NCI-H1105 (cell line): ENCODE measurements at regions not wholly inside any gene's neighbourhood (a gene's known extent, or its start where the extent isn't known, plus 50 kb on each side); places are given as distances from the start of the nearest gene placed in this dataset.

Experiments
- DNase-seq: peaks from one replicate; lab custom pipeline; 2025; lab: John Stamatoyannopoulos, UW

GRCh38 chr7:91633013-91633441, 247.5 kb downstream of the MTERF1 start:
- DNase-seq = no peak

GRCh38 chr7:91634485-91635177, 245.9 kb downstream of the MTERF1 start:
- peak; percentile 95 for DNase-seq

GRCh38 chr7:91636129-91636724, 244.3 kb downstream of the MTERF1 start:
- DNase-seq = no peak

- no peak for DNase-seq
These were observed 243.8 kb downstream of the MTERF1 start for GRCh38 chr7:91636728-91637127.

GRCh38 chr7:91644256-91644655, 236.2 kb downstream of the MTERF1 start:
- no peak for DNase-seq

DNA sequence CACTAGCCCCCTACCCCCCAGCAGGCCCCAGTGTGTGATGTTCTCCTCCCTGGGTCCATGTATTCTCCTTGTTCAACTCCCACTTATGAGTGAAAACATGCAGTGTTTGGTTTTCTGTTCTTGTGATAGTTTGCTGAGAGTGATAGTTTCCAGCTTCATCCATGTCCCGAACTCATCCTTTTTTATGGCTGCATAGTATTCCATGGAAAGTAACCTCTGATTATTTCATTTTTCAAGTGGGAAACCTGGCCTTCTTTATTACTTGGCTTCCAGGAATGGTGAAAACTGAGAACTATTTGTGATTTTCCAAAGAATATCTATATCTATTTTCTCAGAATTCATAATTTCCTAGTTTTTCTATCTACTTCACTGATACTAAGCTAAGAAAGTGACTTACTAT, 235.0 kb downstream of the MTERF1 start:
- DNase-seq = no peak

GRCh38 chr7:91651986-91652385, 228.5 kb downstream of the MTERF1 start:
- no peak for DNase-seq

GRCh38 chr7:91653286-91653685, 227.2 kb downstream of the MTERF1 start:
- DNase-seq = no peak

GRCh38 chr7:91655656-91656055, 224.8 kb downstream of the MTERF1 start:
- no peak for DNase-seq

GRCh38 chr7:91656541-91657482, 223.7 kb downstream of the MTERF1 start:
- DNase-seq = no peak

DNA sequence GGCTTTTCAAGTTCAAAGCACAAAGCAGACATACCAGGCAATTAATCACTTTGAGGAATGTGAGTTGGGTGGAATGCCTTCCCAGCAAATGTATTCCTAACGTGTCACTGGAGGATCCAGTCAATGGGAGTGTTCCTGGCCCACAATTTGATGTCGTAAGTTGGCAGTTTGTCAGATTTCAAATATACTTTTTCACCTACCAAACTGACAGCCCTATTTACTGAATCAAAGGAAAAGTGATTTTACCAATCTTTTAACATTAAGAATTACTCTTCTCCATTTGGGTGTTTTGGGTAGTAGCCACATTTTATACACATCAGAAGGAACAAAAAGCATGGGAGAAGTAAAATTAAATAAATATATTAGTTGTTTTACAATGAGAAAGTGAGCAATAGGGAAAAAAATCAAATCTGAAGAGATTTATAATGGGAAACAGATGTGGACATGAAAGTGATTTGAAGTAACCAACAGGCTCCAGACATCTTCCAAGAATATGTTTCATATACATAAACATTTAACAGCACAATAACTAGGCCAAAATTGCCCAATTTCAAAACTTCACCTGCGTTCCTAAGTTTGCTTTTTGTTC, 222.9 kb downstream of the MTERF1 start:
- no peak for DNase-seq

- no peak for DNase-seq
These were observed 221.4 kb downstream of the MTERF1 start for GRCh38 chr7:91659096-91659495.

DNA sequence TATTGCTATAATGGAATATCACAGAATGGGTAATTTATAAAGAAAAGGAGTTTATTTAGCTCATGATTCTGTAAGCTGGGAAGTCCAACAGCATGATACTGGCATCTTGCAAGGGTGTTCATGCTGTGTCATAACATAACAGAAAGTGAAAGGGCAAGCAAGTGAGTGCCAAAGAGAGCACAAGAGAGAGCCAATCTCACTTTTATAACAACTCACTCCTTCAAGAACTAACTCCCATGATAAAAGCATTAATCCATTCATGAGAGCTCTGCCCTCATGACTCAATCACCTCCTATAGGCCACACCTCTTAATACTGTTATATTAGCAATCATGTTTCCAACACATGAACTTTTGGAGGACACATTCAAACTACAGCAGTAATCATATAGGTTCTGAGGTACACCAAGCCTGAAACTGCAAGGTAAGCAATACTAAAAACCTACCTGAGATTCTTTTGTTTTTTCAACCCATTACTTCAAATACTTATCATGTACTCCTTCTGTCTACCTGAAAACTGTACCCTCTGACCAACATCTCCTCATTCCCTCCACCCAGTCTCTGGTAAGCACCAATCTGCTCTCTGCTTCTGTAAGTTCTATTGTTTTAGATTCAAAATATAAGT, 219.7 kb downstream of the MTERF1 start:
- no peak for DNase-seq

DNA sequence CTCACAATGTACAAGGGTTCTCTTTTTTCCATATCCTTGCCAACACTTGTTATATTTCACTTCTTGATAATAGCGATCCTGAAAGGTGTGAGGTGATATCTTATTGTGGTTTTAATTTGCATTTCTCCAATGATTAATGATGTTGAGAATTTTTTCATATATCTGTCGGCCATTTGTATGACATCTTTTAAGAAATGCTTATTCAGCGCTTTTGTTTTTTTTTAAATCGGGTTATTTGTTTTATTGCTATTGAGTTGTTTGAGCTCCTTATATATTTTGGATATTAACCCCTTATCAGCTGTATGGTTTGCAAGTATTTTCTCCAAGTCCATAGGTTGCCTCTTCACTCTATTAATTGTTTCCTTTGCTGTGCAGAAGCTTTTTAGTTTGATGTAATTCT, 218.8 kb downstream of the MTERF1 start:
- no peak for DNase-seq

DNA sequence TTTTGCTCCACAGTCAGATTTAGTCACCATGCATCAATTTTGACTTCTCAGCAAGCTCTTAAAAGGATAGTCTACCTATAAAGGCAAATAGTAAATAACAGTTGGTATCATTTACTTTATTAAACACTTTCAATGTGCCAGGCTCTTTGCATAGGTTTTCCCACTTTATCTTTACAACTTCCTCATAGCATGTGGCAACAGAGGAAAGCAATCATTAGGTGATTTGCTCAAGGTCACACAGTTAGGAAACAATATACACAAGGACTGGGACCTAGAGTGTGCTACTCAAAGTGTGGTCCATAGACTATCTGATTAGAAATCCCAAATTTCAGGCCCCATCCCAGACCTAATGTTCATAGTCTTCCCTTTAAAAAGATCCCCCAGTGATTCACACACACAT, 212.3 kb downstream of the MTERF1 start:
- DNase-seq = no peak

GRCh38 chr7:91671245-91671644, 209.3 kb downstream of the MTERF1 start:
- no peak for DNase-seq

DNA sequence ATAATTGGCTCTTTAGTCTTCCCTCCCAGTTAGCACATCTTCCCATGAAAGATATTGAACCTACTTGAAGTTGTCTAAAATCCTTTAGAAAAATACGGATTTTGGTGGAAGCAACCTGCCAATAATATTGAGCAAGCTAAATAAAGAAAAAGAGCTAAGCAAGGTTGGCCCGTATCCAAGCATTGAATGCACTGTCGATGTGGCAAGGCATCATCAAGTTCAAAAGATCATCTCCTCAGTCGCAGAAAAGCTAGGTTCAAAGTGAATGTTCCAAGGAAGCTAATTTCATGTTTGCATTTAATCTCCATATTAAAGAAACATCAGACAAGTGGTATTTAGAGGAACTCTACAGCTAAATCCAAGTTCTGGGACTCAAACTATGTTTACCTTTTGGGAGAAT, 206.0 kb downstream of the MTERF1 start:
- DNase-seq = no peak

- no peak for DNase-seq
These were observed 198.8 kb downstream of the MTERF1 start for GRCh38 chr7:91681718-91682117.

GRCh38 chr7:91683823-91684222, 196.7 kb downstream of the MTERF1 start:
- DNase-seq = no peak

- no peak for DNase-seq
These were observed 195.0 kb downstream of the MTERF1 start for GRCh38 chr7:91685544-91685943.

- DNase-seq = no peak
These were observed 189.9 kb downstream of the MTERF1 start for GRCh38 chr7:91690541-91691070.

- no peak for DNase-seq
These were observed 188.6 kb downstream of the MTERF1 start for GRCh38 chr7:91691865-91692264.
